NCI-H510A treated with DMSO at 0.1 percent for 48 hours (cell line): ENCODE measurements at regions not wholly inside any gene's neighbourhood (a gene's known extent, or its start where the extent isn't known, plus 50 kb on each side); places are given as distances from the start of the nearest gene placed in this dataset.

ENCODE experiments used
- DNase-seq: peaks from one replicate; lab custom pipeline; 2025; lab: John Stamatoyannopoulos, UW

DNA sequence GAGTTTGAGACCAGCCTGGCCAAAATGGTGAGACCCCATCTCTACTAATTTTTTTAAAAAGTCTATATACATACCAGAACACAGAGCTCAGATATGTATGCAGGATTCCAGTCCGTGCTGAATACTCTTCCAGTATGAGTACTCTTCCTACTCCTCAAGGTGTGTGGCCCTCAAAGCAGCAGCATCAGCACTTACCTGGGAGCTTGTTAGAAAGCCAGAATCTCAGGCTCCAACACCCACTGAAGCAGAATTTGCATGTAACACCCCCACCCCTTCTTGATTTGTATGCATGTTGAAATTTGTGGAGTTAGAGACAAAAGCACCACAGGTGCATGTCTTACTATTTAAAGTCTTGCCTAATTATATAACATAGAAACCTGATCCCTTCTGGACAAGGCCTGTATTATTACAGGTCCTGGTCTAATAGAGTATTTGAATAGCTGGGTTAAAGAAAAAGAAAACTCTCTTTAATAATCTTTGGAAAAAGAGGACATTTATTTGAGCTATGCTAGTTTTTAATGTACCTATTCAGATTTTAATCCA is 50.3 kb upstream of the NFE2L2 start:
- no peak for DNase-seq

- DNase-seq, result no peak
Measured at GRCh38 chr2:177315364-177315763, 50.8 kb upstream of the NFE2L2 start.

DNA sequence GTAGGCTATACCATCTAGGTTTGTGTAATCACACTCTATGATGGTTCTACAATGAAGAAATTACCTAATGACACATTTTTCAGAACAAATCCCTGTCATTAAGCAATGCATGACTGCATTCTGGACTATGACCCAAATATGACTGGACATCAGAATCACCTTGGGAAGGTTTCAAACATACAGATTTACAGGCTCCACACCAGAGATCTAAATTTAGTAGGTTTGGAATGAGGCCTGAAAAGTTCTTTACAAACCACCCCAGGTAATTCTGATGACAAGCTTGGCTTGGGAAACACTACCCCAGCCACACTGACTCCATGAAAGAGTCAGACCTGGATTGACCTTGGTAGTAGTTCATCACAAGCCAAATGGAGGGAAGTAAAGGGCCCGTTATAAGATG is 52.2 kb upstream of the NFE2L2 start:
- no peak for DNase-seq

- DNase-seq, result no peak
Measured at GRCh38 chr2:177317443-177317842, 52.9 kb upstream of the NFE2L2 start.

DNA sequence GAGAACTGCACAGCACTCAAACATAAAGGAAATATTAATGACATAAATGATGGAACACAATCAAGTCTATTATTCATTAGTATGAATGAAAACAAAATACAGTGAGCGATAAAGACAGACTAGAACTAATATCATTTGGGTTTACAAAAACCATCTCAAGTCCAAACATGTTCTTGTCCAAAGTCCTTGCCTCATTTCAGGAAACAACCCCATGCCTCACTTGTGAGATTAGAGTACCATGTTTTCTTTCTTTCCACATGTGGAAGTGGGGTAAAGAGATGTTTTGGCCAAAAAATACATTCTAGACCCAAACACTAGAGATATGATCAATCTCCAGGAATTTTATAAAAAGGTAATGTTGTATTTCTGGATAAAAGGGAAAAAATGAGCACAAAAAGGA is 53.3 kb upstream of the NFE2L2 start:
- no peak for DNase-seq

- no peak for DNase-seq
Measured at GRCh38 chr2:177318613-177319012, 54.1 kb upstream of the NFE2L2 start.

GRCh38 chr2:177320596-177320995 is 56.1 kb upstream of the NFE2L2 start:
- DNase-seq, result no peak

DNA sequence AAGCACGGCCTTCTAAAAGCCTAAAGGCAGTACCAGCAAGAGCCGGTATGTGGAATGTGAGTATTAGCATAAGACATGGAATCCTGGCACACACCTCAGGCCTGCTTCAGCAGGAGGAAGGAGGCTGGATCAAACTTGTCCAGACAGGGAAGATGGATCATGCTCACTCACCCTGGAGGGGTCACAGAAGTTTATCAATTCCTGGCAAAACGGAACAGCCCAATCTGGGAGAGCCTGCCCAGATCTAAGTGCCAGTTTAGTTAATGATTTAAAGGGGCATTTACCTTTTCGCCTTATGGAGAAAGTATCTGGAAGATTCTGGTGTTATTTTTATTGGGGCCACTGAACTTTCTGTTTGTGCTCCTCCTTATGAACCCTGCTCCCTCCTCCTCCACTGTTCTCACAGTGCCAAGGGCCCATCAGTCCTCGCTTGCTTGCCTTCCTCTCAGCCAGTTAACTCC is 58.3 kb upstream of the NFE2L2 start:
- no peak for DNase-seq

GRCh38 chr2:177324797-177325196 is 60.3 kb upstream of the NFE2L2 start:
- DNase-seq, result no peak

DNA sequence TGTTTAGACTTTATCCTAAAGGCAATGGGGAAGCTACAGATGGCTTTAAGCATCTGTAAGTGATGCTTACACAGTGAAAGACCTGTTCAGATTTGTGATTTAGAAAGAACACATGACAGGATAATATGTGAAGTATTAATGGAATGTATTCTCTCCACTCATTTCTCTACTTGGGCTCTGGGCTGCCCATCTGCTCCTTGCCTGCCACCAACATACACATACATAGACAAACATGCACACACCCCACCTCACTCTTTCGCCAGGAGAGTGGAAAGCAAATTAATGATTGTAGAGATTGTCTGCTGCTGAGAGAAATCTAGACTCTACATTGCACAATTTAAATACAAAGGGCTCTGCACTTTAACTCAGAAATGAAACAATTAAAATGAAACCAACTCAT is 61.0 kb upstream of the NFE2L2 start:
- no peak for DNase-seq

GRCh38 chr2:177326005-177326404 is 61.5 kb upstream of the NFE2L2 start:
- no peak for DNase-seq

GRCh38 chr2:177326591-177326990 is 62.1 kb upstream of the NFE2L2 start:
- no peak for DNase-seq

- no peak for DNase-seq
Measured at GRCh38 chr2:177327009-177327408, 62.5 kb upstream of the NFE2L2 start.

DNA sequence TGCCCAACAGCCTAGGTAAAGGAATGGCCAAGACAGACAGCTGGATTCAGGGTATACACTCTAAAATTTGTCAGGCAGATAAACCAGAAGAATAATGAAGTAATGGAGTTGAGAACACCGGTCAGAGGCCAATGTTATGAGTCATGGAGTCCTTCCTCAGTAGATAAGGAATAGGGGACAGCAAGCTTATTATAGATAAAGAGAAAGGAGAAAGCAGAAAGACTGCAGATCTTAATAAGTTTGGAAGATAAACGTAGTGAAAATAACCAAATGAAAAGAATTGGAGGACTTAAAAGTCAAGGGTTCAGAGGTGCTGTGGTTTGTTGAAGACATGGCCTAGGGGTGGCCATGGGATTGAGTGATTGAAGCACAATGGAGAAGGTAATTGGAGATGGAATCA is 63.5 kb upstream of the NFE2L2 start:
- no peak for DNase-seq

GRCh38 chr2:177329064-177329463 is 63.5 kb upstream of the AGPS start:
- no peak for DNase-seq

GRCh38 chr2:177331466-177331997 is 61.0 kb upstream of the AGPS start:
- DNase-seq, result no peak

GRCh38 chr2:177332026-177332991 is 60.3 kb upstream of the AGPS start:
- DNase-seq, result peak; percentile 64

DNA sequence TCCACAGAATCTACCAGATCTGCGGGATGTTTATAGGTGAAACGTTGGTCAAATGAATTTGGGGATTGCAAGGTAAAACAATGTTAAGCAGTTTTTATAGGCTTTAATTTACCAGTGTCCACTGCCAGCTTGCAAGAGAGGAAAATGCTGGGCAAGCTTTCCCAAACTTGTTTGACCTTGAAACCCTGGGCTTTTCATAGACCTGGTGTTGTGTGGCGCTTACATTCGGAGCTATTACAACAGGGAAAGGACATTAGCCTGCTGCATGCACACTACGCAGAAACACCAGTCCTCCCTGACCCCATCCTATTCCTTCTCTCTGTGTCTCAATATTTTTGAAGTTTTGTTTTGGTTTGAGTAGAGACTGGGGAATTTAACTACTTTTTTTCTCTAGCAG is 59.6 kb upstream of the AGPS start:
- DNase-seq, result no peak

- peak; percentile 91 for DNase-seq
Measured at GRCh38 chr2:177334940-177335543, 57.5 kb upstream of the AGPS start.

GRCh38 chr2:177335917-177336450 is 56.6 kb upstream of the AGPS start:
- no peak for DNase-seq

- DNase-seq, result peak; percentile 81
Measured at GRCh38 chr2:177338177-177338721, 54.3 kb upstream of the AGPS start.

DNA sequence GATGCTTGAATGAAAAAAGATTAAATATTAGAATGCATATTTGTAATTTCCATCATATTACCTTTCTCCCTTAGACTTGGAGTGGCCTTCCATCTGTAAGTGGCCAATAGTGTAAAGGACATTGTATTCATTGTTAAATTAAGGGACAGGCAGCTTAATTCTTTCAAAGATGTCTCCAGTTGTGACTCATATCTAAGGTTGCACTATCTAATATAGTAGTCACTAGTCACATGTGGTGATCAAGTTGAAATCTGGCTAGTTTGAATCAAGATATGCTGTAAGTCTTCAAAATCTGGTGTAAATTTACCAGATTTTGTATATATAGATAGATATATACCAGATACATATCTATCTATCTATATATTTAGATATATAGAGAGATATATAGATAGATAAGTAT is 52.4 kb upstream of the AGPS start:
- DNase-seq, result no peak
